ENCODE measurements at regions not wholly inside any gene's neighbourhood (a gene's known extent, or its start where the extent isn't known, plus 50 kb on each side); places are given as distances from the start of the nearest gene placed in this dataset.

- ATAC-seq (ENCODE audit: low read depth) (no peak), DNase-seq (ENCODE audit: low spot score in 2 of 2) (no peak)
- peaks cover 10% of the 10 kb centered on the region for H3K27me3 Mint-ChIP-seq
- no peak overlapping the region for H3K4me3 Mint-ChIP-seq
- no peaks in the 10 kb centered on the region for H3K9me3 Mint-ChIP-seq
- H3K36me3 Mint-ChIP-seq: no peaks in the 10 kb centered on the region
- H3K27ac Mint-ChIP-seq: no peak overlapping the region
- H3K4me1 Mint-ChIP-seq: no peaks in the 10 kb centered on the region
Measured at GRCh38 chr11:32184041-32184722, 93.3 kb downstream of the RCN1 start.

DNA sequence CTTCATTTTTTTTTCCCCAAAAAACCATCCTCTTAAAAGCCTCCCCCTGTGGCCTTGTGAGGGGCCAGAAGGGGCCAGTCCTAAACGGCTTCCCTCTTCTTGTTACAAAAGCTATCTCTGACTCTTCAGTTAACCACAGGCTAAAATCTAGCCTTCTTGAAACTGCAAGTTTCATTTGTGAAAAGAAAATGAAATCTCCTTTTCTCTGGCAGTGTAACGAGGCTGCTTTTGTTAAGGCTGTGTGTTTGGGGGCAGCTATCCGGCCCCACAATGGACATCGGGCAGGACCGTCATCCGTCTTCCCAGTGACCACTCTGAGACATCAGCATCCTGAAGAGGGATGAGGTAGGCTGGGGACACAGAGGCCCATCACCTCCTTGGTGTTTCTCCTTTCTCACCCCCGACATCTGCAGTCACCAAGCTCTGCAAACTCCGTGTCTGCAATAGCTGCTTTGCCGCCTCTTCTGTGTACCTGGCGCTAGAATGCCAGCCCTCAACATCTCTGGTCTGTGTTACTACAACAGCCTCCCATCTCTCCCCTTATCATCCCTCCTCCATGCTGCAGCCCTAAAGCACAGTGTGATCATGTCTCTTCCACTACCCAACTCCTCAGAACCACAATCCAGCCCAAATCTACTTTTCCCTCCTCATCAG, 94.0 kb downstream of the RCN1 start:
- no peak overlapping the region for H3K27ac Mint-ChIP-seq
- peaks cover 11% of the 10 kb centered on the region for H3K27me3 Mint-ChIP-seq
- no peaks in the 10 kb centered on the region for H3K36me3 Mint-ChIP-seq
- H3K9me3 Mint-ChIP-seq: no peaks in the 10 kb centered on the region
- DNase-seq (ENCODE audit: low spot score in 2 of 2): no peak
- H3K4me3 Mint-ChIP-seq: no peak overlapping the region
- ATAC-seq (ENCODE audit: low read depth): no peak
- H3K4me1 Mint-ChIP-seq: no peaks in the 10 kb centered on the region

- ATAC-seq (ENCODE audit: low read depth) (no peak), DNase-seq (ENCODE audit: low spot score in 2 of 2) (no peak)
- no peaks in the 10 kb centered on the region for H3K4me1 Mint-ChIP-seq
- no peak overlapping the region for H3K4me3 Mint-ChIP-seq
- H3K36me3 Mint-ChIP-seq: no peaks in the 10 kb centered on the region
- no peak overlapping the region for H3K27ac Mint-ChIP-seq
- H3K27me3 Mint-ChIP-seq: peaks cover 9% of the 10 kb centered on the region
- H3K9me3 Mint-ChIP-seq: no peaks in the 10 kb centered on the region
Measured at GRCh38 chr11:32186118-32186517, 95.2 kb downstream of the RCN1 start.

DNA sequence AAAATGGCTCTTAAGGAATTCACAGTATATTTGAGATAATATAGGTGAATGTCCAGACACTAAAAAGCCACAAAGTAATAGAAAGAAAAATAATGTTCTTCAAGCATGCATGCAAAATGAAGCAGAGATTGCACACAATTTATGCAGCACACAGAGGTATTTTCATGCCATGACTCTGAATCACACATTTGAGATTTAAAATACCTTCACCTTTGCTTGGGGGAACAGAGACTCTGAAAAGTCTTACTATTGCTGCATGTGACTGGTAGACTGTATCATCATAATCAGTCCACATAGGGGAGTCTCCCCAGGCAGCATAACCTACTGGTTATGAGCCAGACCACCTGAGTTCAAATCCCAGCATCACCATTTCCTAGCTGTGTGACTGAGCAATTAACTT, 96.2 kb downstream of the RCN1 start:
- H3K27me3 Mint-ChIP-seq: peaks cover 12% of the 10 kb centered on the region
- H3K36me3 Mint-ChIP-seq: no peaks in the 10 kb centered on the region
- DNase-seq (ENCODE audit: low spot score in 2 of 2) (no peak), ATAC-seq (ENCODE audit: low read depth) (no peak)
- no peak overlapping the region for H3K4me3 Mint-ChIP-seq
- no peaks in the 10 kb centered on the region for H3K4me1 Mint-ChIP-seq
- H3K27ac Mint-ChIP-seq: no peak overlapping the region
- H3K9me3 Mint-ChIP-seq: no peaks in the 10 kb centered on the region

- no peak for ATAC-seq (ENCODE audit: low read depth)
- peaks cover 10% of the 10 kb centered on the region for H3K27me3 Mint-ChIP-seq
- H3K4me1 Mint-ChIP-seq: no peaks in the 10 kb centered on the region
- no peak for DNase-seq (ENCODE audit: low spot score in 2 of 2)
- no peaks in the 10 kb centered on the region for H3K36me3 Mint-ChIP-seq
- no peaks in the 10 kb centered on the region for H3K9me3 Mint-ChIP-seq
- H3K27ac Mint-ChIP-seq: no peak overlapping the region
- H3K4me3 Mint-ChIP-seq: no peak overlapping the region
Measured at GRCh38 chr11:32188785-32189184, 97.9 kb downstream of the RCN1 start.

DNA sequence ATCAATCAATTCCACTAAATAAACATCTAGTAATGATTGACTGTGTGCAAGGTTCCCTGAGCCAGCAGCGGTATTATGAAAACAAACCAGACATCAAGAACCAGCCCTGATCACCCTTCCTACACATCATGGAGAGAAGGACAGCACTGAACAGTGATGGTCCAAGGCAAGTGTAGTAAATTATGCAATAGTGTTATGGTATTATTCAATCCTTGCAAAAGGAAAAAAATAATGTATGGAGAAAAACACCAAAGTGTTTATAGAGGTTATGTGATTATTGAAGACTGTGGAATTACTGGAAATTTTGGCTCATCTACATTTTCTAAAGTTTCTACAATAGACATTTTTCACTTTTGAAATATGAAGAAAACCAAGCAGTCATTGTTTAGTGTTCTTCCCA, 105.3 kb downstream of the RCN1 start:
- Mint-ChIP-seq H3K36me3 (no peaks in the 10 kb centered on the region), H3K27me3 (peaks cover 5% of the 10 kb centered on the region), H3K4me3 (no peak overlapping the region), H3K27ac (no peak overlapping the region), H3K4me1 (no peaks in the 10 kb centered on the region), H3K9me3 (no peaks in the 10 kb centered on the region)
- ATAC-seq (ENCODE audit: low read depth) (no peak), DNase-seq (ENCODE audit: low spot score in 2 of 2) (no peak)

DNA sequence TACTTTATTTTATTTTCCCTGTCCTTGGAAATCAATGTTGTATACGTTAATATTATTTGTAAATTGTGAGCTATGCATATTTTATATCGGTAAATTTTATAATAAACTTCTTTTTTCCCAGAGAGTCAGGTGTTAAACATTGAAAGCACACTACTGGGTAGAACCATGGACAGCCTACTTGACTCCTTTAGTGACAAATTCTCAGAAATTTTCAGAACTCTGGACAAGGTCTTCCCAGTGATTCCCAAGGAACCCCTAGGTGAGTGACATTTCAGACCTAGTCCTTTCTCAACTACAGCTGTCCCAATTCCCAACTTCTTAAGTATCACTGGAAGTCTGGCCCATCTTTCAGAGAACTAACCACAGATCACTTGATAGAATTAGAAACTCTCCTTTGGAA, 107.2 kb downstream of the RCN1 start:
- no peak overlapping the region for H3K27ac Mint-ChIP-seq
- H3K36me3 Mint-ChIP-seq: no peaks in the 10 kb centered on the region
- DNase-seq (ENCODE audit: low spot score in 2 of 2) (no peak), ATAC-seq (ENCODE audit: low read depth) (no peak)
- no peaks in the 10 kb centered on the region for H3K4me1 Mint-ChIP-seq
- no peak overlapping the region for H3K4me3 Mint-ChIP-seq
- H3K9me3 Mint-ChIP-seq: no peaks in the 10 kb centered on the region
- H3K27me3 Mint-ChIP-seq: peaks cover 2% of the 10 kb centered on the region

DNA sequence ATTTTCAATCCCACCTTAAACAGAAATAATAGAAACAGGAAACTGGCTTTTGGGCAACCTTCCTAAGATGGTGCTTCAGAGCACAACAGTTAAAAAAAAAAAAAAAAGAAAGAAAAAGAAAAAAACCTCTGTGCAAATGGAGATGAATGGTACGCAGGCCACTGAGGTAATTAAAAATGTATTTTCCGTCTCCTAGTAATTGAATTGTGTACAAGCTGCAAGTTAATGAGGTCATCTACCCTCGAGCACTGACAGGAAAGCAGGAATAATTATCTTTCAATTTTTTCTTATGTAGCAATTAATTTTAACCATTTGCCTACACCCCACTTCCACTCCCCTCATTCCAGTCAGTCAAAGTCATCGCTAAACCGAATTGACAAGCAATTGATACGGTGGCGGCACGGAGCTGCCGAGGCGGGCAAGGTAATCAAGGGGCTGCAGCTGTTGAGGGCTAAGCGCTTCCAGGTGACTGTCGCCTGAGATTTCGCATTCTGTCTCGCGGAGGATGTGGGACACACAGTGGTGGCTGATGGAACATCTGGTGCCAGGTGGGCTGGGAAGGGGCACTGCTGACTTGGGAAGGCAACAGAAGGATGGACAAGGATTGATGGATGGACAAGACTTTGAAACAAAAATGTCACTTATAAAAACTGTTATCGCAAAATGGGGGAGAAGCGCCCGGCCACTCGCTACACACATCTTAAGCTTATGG, 109.4 kb downstream of the RCN1 start:
- Mint-ChIP-seq H3K27ac (no peak overlapping the region), H3K4me3 (no peak overlapping the region), H3K27me3 (no peaks in the 10 kb centered on the region), H3K36me3 (no peaks in the 10 kb centered on the region), H3K4me1 (no peaks in the 10 kb centered on the region), H3K9me3 (no peaks in the 10 kb centered on the region)
- ATAC-seq (ENCODE audit: low read depth): no peak
- no peak for DNase-seq (ENCODE audit: low spot score in 2 of 2)

GRCh38 chr11:32204751-32205150, 113.9 kb downstream of the RCN1 start:
- H3K27ac Mint-ChIP-seq: no peak overlapping the region
- no peaks in the 10 kb centered on the region for H3K36me3 Mint-ChIP-seq
- no peaks in the 10 kb centered on the region for H3K9me3 Mint-ChIP-seq
- DNase-seq (ENCODE audit: low spot score in 2 of 2) (no peak), ATAC-seq (ENCODE audit: low read depth) (no peak)
- no peak overlapping the region for H3K4me3 Mint-ChIP-seq
- H3K27me3 Mint-ChIP-seq: peaks cover 6% of the 10 kb centered on the region
- no peaks in the 10 kb centered on the region for H3K4me1 Mint-ChIP-seq

GRCh38 chr11:32210556-32210955, 119.7 kb downstream of the RCN1 start:
- DNase-seq (ENCODE audit: low spot score in 2 of 2) (no peak), ATAC-seq (ENCODE audit: low read depth) (no peak)
- Mint-ChIP-seq H3K27me3 (peaks cover 7% of the 10 kb centered on the region), H3K36me3 (no peaks in the 10 kb centered on the region), H3K27ac (no peak overlapping the region), H3K4me1 (no peaks in the 10 kb centered on the region), H3K9me3 (no peaks in the 10 kb centered on the region), H3K4me3 (no peak overlapping the region)

GRCh38 chr11:32213223-32213622, 122.3 kb downstream of the RCN1 start:
- no peaks in the 10 kb centered on the region for H3K9me3 Mint-ChIP-seq
- no peaks in the 10 kb centered on the region for H3K4me1 Mint-ChIP-seq
- DNase-seq (ENCODE audit: low spot score in 2 of 2) (no peak), ATAC-seq (ENCODE audit: low read depth) (no peak)
- H3K36me3 Mint-ChIP-seq: no peaks in the 10 kb centered on the region
- H3K27me3 Mint-ChIP-seq: peaks cover 3% of the 10 kb centered on the region
- H3K4me3 Mint-ChIP-seq: no peak overlapping the region
- H3K27ac Mint-ChIP-seq: no peak overlapping the region

DNA sequence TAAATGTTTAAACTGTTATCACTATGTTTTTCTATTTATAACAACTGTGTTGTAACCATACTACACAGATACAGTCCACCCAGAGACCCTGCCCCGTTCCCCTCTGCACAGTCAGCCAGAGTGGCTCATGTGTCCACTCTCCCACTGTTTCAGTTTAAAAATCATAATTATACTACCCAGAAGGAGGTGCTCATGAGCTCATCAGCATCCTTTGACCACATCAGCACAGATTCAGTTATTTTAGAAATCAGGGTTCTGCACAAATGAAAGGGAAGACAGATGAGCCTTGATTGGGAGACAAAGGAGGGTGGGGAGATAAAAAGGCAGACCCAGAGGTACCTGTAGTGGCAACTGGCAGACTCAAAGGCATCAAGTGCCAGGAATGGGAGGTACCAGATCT, 124.3 kb downstream of the RCN1 start:
- Mint-ChIP-seq H3K4me3 (no peak overlapping the region), H3K4me1 (no peaks in the 10 kb centered on the region), H3K36me3 (no peaks in the 10 kb centered on the region), H3K27me3 (peaks cover 1% of the 10 kb centered on the region), H3K9me3 (peaks cover 2% of the 10 kb centered on the region), H3K27ac (no peak overlapping the region)
- no peak for ATAC-seq (ENCODE audit: low read depth)
- no peak for DNase-seq (ENCODE audit: low spot score in 2 of 2)

GRCh38 chr11:32216749-32217148, 125.9 kb downstream of the RCN1 start:
- DNase-seq (ENCODE audit: low spot score in 2 of 2): no peak
- H3K36me3 Mint-ChIP-seq: no peaks in the 10 kb centered on the region
- peaks cover 2% of the 10 kb centered on the region for H3K9me3 Mint-ChIP-seq
- H3K4me1 Mint-ChIP-seq: no peaks in the 10 kb centered on the region
- no peak overlapping the region for H3K4me3 Mint-ChIP-seq
- peaks cover 3% of the 10 kb centered on the region for H3K27me3 Mint-ChIP-seq
- no peak overlapping the region for H3K27ac Mint-ChIP-seq
- no peak for ATAC-seq (ENCODE audit: low read depth)

DNA sequence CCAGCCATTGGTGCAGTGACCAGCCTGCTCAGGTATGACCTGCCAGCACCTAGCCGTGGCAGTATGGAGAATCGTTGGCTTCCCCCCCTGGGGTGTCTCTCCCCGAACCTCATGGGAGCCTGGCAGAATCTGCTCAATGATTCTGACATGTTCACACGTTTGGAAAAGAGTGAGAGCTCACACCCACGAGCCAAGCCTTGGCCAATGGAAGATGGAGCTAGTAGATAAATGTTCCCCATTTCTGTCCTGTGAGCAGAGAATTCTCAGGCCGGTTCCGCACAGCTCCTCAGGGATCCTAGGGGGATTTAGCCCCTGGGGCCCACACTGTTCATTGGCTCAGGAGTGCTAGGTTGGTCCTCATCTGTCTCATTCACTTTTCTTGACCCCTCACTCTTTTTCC, 128.4 kb downstream of the RCN1 start:
- Mint-ChIP-seq H3K27ac (no peak overlapping the region), H3K36me3 (no peaks in the 10 kb centered on the region), H3K9me3 (peaks cover 2% of the 10 kb centered on the region), H3K4me1 (no peaks in the 10 kb centered on the region), H3K4me3 (no peak overlapping the region), H3K27me3 (peaks cover 1% of the 10 kb centered on the region)
- ATAC-seq (ENCODE audit: low read depth) (no peak), DNase-seq (ENCODE audit: low spot score in 2 of 2) (no peak)
